ENCODE measurements at regions not wholly inside any gene's neighbourhood (a gene's known extent, or its start where the extent isn't known, plus 50 kb on each side); places are given as distances from the start of the nearest gene placed in this dataset.

GRCh38 chr2:118348380-118349034, 260.2 kb downstream of the INSIG2 start:
- no peak overlapping the region for H3K23ac ChIP-seq (ENCODE audit: low read length in 2 of 2)
- H3K4ac ChIP-seq (ENCODE audit: low read depth in 1 of 2, low read length in 2 of 2) = no peak overlapping the region
- H3K14ac ChIP-seq (ENCODE audit: low read length in 2 of 2) = no peak overlapping the region
- no peak overlapping the region for H4K8ac ChIP-seq (ENCODE audit: low read length)
- no peak overlapping the region for H4K91ac ChIP-seq (ENCODE audit: low read length)
- H3K18ac ChIP-seq (ENCODE audit: low read depth in 1 of 2, low read length in 2 of 2) = no peak overlapping the region
- no peak overlapping the region for H3K9ac ChIP-seq (ENCODE audit: low read length)
- DNase-seq = no peak
- H3K9me3 ChIP-seq (ENCODE audit: control insufficient read depth, low read length) = peaks cover 7% of the 10 kb centered on the region
- no peaks in the 10 kb centered on the region for H3K79me1 ChIP-seq (replicated peaks; ENCODE audit: low read length, poor library complexity, severe bottlenecking)
- no peak overlapping the region for H2AFZ ChIP-seq (ENCODE audit: low read depth, low read length)
- H2BK5ac ChIP-seq (ENCODE audit: low read depth, low read length, poor library complexity, severe bottlenecking) = no peak overlapping the region
- no peaks in the 10 kb centered on the region for H3K36me3 ChIP-seq (ENCODE audit: control insufficient read depth in 1 of 2, insufficient read depth in 2 of 2, low read depth in 1 of 2, low read length in 2 of 2)
- H3K4me3 ChIP-seq (ENCODE audit: insufficient read depth in 1 of 2, low read depth in 1 of 2, low read length in 2 of 2) = no peak overlapping the region
- no peak overlapping the region for H3K27ac ChIP-seq (ENCODE audit: low read length, poor library complexity, severe bottlenecking)
- WGBS = 41% methylated on average over 3 of the region's 4 CpGs
- no peak overlapping the region for H2BK15ac ChIP-seq (ENCODE audit: low read depth, poor library complexity, severe bottlenecking)
- H3K27me3 ChIP-seq (ENCODE audit: control insufficient read depth in 1 of 2, insufficient read depth in 1 of 2, low read length in 2 of 2) = no peaks in the 10 kb centered on the region
- no peak overlapping the region for H3K4me2 ChIP-seq (ENCODE audit: low read length, poor library complexity, severe bottlenecking)
- no peaks in the 10 kb centered on the region for H3K4me1 ChIP-seq (ENCODE audit: control insufficient read depth, insufficient read depth, low read depth, low read length)
- no peak overlapping the region for H2BK12ac ChIP-seq (ENCODE audit: low read length in 2 of 2)
- no peak overlapping the region for H2BK120ac ChIP-seq (ENCODE audit: low read depth, low read length)
- H2AK5ac ChIP-seq (ENCODE audit: low read length, severe bottlenecking) = no peak overlapping the region

GRCh38 chr2:118345465-118345864, 257.2 kb downstream of the INSIG2 start:
- WGBS = 56% methylated on average over 3 of the region's 3 CpGs
- Histone ChIP-seq H3K18ac (ENCODE audit: low read depth in 1 of 2, low read length in 2 of 2) (no peak overlapping the region), H2BK12ac (ENCODE audit: low read length in 2 of 2) (no peak overlapping the region), H2BK5ac (ENCODE audit: low read depth, low read length, poor library complexity, severe bottlenecking) (no peak overlapping the region), H4K8ac (ENCODE audit: low read length) (no peak overlapping the region), H3K4me2 (ENCODE audit: low read length, poor library complexity, severe bottlenecking) (no peak overlapping the region), H2BK15ac (ENCODE audit: low read depth, poor library complexity, severe bottlenecking) (no peak overlapping the region), H3K4me3 (ENCODE audit: insufficient read depth in 1 of 2, low read depth in 1 of 2, low read length in 2 of 2) (no peak overlapping the region), H3K4ac (ENCODE audit: low read depth in 1 of 2, low read length in 2 of 2) (no peak overlapping the region), H3K4me1 (ENCODE audit: control insufficient read depth, insufficient read depth, low read depth, low read length) (no peaks in the 10 kb centered on the region), H2BK120ac (ENCODE audit: low read depth, low read length) (no peak overlapping the region), H3K36me3 (ENCODE audit: control insufficient read depth in 1 of 2, insufficient read depth in 2 of 2, low read depth in 1 of 2, low read length in 2 of 2) (no peaks in the 10 kb centered on the region), H2AFZ (ENCODE audit: low read depth, low read length) (no peak overlapping the region), H3K27me3 (ENCODE audit: control insufficient read depth in 1 of 2, insufficient read depth in 1 of 2, low read length in 2 of 2) (no peaks in the 10 kb centered on the region), H3K23ac (ENCODE audit: low read length in 2 of 2) (no peak overlapping the region), H3K9me3 (ENCODE audit: control insufficient read depth, low read length) (peaks cover 7% of the 10 kb centered on the region), H3K9ac (ENCODE audit: low read length) (no peak overlapping the region), H3K27ac (ENCODE audit: low read length, poor library complexity, severe bottlenecking) (no peak overlapping the region), H2AK5ac (ENCODE audit: low read length, severe bottlenecking) (no peak overlapping the region), H3K14ac (ENCODE audit: low read length in 2 of 2) (no peak overlapping the region), H3K79me1 (replicated peaks; ENCODE audit: low read length, poor library complexity, severe bottlenecking) (no peaks in the 10 kb centered on the region), H4K91ac (ENCODE audit: low read length) (no peak overlapping the region)
- DNase-seq = no peak

- no peak overlapping the region for H2BK12ac ChIP-seq (ENCODE audit: low read length in 2 of 2)
- no peak overlapping the region for H3K18ac ChIP-seq (ENCODE audit: low read depth in 1 of 2, low read length in 2 of 2)
- H4K91ac ChIP-seq (ENCODE audit: low read length) = no peak overlapping the region
- no peak overlapping the region for H2BK5ac ChIP-seq (ENCODE audit: low read depth, low read length, poor library complexity, severe bottlenecking)
- H3K14ac ChIP-seq (ENCODE audit: low read length in 2 of 2) = no peak overlapping the region
- WGBS = 38% methylated on average over 5 of the region's 5 CpGs
- no peak overlapping the region for H2BK120ac ChIP-seq (ENCODE audit: low read depth, low read length)
- H3K23ac ChIP-seq (ENCODE audit: low read length in 2 of 2) = no peak overlapping the region
- no peak overlapping the region for H2AK5ac ChIP-seq (ENCODE audit: low read length, severe bottlenecking)
- H3K27ac ChIP-seq (ENCODE audit: low read length, poor library complexity, severe bottlenecking) = no peak overlapping the region
- H3K79me1 ChIP-seq (replicated peaks; ENCODE audit: low read length, poor library complexity, severe bottlenecking) = no peaks in the 10 kb centered on the region
- no peak overlapping the region for H3K4me3 ChIP-seq (ENCODE audit: insufficient read depth in 1 of 2, low read depth in 1 of 2, low read length in 2 of 2)
- no peaks in the 10 kb centered on the region for H3K36me3 ChIP-seq (ENCODE audit: control insufficient read depth in 1 of 2, insufficient read depth in 2 of 2, low read depth in 1 of 2, low read length in 2 of 2)
- H3K27me3 ChIP-seq (ENCODE audit: control insufficient read depth in 1 of 2, insufficient read depth in 1 of 2, low read length in 2 of 2) = peaks cover 0 to 4% of the 10 kb centered on the region in 2 experiments
- H3K9me3 ChIP-seq (ENCODE audit: control insufficient read depth, low read length) = peaks cover 8% of the 10 kb centered on the region
- H3K4ac ChIP-seq (ENCODE audit: low read depth in 1 of 2, low read length in 2 of 2) = no peak overlapping the region
- no peak overlapping the region for H2AFZ ChIP-seq (ENCODE audit: low read depth, low read length)
- no peak overlapping the region for H3K4me2 ChIP-seq (ENCODE audit: low read length, poor library complexity, severe bottlenecking)
- no peak overlapping the region for H3K9ac ChIP-seq (ENCODE audit: low read length)
- no peak overlapping the region for H4K8ac ChIP-seq (ENCODE audit: low read length)
- DNase-seq = no peak
- H3K4me1 ChIP-seq (ENCODE audit: control insufficient read depth, insufficient read depth, low read depth, low read length) = no peaks in the 10 kb centered on the region
- no peak overlapping the region for H2BK15ac ChIP-seq (ENCODE audit: low read depth, poor library complexity, severe bottlenecking)
These were observed 251.8 kb downstream of the INSIG2 start for GRCh38 chr2:118340103-118340502.

- Histone ChIP-seq H2BK120ac (ENCODE audit: low read depth, low read length) (no peak overlapping the region), H2BK15ac (ENCODE audit: low read depth, poor library complexity, severe bottlenecking) (no peak overlapping the region), H3K4me3 (ENCODE audit: insufficient read depth in 1 of 2, low read depth in 1 of 2, low read length in 2 of 2) (no peak overlapping the region), H2AK5ac (ENCODE audit: low read length, severe bottlenecking) (no peak overlapping the region), H2BK5ac (ENCODE audit: low read depth, low read length, poor library complexity, severe bottlenecking) (no peak overlapping the region), H4K8ac (ENCODE audit: low read length) (no peak overlapping the region), H3K23ac (ENCODE audit: low read length in 2 of 2) (no peak overlapping the region), H3K27ac (ENCODE audit: low read length, poor library complexity, severe bottlenecking) (no peak overlapping the region), H3K79me1 (replicated peaks; ENCODE audit: low read length, poor library complexity, severe bottlenecking) (no peaks in the 10 kb centered on the region), H3K18ac (ENCODE audit: low read depth in 1 of 2, low read length in 2 of 2) (no peak overlapping the region), H3K9ac (ENCODE audit: low read length) (no peak overlapping the region), H3K27me3 (ENCODE audit: control insufficient read depth in 1 of 2, insufficient read depth in 1 of 2, low read length in 2 of 2) (peaks cover 0 to 4% of the 10 kb centered on the region in 2 experiments), H3K4ac (ENCODE audit: low read depth in 1 of 2, low read length in 2 of 2) (no peak overlapping the region), H2AFZ (ENCODE audit: low read depth, low read length) (no peak overlapping the region), H3K36me3 (ENCODE audit: control insufficient read depth in 1 of 2, insufficient read depth in 2 of 2, low read depth in 1 of 2, low read length in 2 of 2) (no peaks in the 10 kb centered on the region), H3K4me2 (ENCODE audit: low read length, poor library complexity, severe bottlenecking) (no peak overlapping the region), H3K14ac (ENCODE audit: low read length in 2 of 2) (no peak overlapping the region), H2BK12ac (ENCODE audit: low read length in 2 of 2) (no peak overlapping the region), H4K91ac (ENCODE audit: low read length) (no peak overlapping the region), H3K9me3 (ENCODE audit: control insufficient read depth, low read length) (peaks cover 8% of the 10 kb centered on the region), H3K4me1 (ENCODE audit: control insufficient read depth, insufficient read depth, low read depth, low read length) (no peaks in the 10 kb centered on the region)
- WGBS = no CpG with 5 or more reads among the region's 1 CpG
- DNase-seq = no peak
These were observed 251.1 kb downstream of the INSIG2 start for GRCh38 chr2:118339386-118339785.
